NT2/D1 (cell line): ENCODE measurements at regions not wholly inside any gene's neighbourhood (a gene's known extent, or its start where the extent isn't known, plus 50 kb on each side); places are given as distances from the start of the nearest gene placed in this dataset.
"Not testable (repeated sequence)": the region's sequence is repeated elsewhere in the genome, so short reads cannot be mapped to it uniquely, and the experiment has no call there.

ENCODE experiments used
- YY1 ChIP-seq: IDR thresholded peaks from 2 replicates; pipeline ENCODE4 v1.6.1; 2011; ENCODE audit not compliant: insufficient read length, insufficient read depth
- ZNF274 ChIP-seq: IDR thresholded peaks from 2 replicates; pipeline ENCODE4 v1.6.1; 2011; ENCODE audit warnings: mild to moderate bottlenecking, low read depth, low read length

- not testable (repeated sequence) for TF ChIP-seq ZNF274, YY1
Measured at GRCh38 chr4:158963282-158963681, 139.6 kb upstream of the RAPGEF2 start.
